ENCODE measurements at regions not wholly inside any gene's neighbourhood (a gene's known extent, or its start where the extent isn't known, plus 50 kb on each side); places are given as distances from the start of the nearest gene placed in this dataset.
"Not testable (repeated sequence)": the region's sequence is repeated elsewhere in the genome, so short reads cannot be mapped to it uniquely, and the experiment has no call there.

GRCh38 chr10:117748058-117748457 lies 205.5 kb downstream of the EMX2 start:
- no peak for DNase-seq (ENCODE audit: low spot score)

- no peak for DNase-seq (ENCODE audit: low spot score)
Measured at GRCh38 chr10:117750616-117751015, 208.1 kb downstream of the EMX2 start.

GRCh38 chr10:117751259-117751658 lies 208.7 kb downstream of the EMX2 start:
- DNase-seq (ENCODE audit: low spot score) = no peak

GRCh38 chr10:117752103-117752502 lies 209.6 kb downstream of the EMX2 start:
- no peak for DNase-seq (ENCODE audit: low spot score)

GRCh38 chr10:117754770-117755658 lies 212.5 kb downstream of the EMX2 start:
- DNase-seq (ENCODE audit: low spot score) = no peak

- DNase-seq (ENCODE audit: low spot score) = no peak
Measured at GRCh38 chr10:117755659-117756014, 213.1 kb downstream of the EMX2 start.

- DNase-seq (ENCODE audit: low spot score) = no peak
Measured at GRCh38 chr10:117757086-117757720, 214.7 kb downstream of the EMX2 start.

- no peak for DNase-seq (ENCODE audit: low spot score)
Measured at GRCh38 chr10:117759266-117759665, 216.7 kb downstream of the EMX2 start.

- DNase-seq (ENCODE audit: low spot score) = no peak
Measured at GRCh38 chr10:117761695-117762094, 219.1 kb downstream of the EMX2 start.

- no peak for DNase-seq (ENCODE audit: low spot score)
Measured at GRCh38 chr10:117762126-117762818, 219.7 kb downstream of the EMX2 start.

- no peak for DNase-seq (ENCODE audit: low spot score)
Measured at GRCh38 chr10:117762819-117763172, 220.2 kb downstream of the EMX2 start.

GRCh38 chr10:117763528-117763927 lies 221.0 kb downstream of the EMX2 start:
- no peak for DNase-seq (ENCODE audit: low spot score)

- no peak for DNase-seq (ENCODE audit: low spot score)
Measured at GRCh38 chr10:117768333-117769042, 225.9 kb downstream of the EMX2 start.

- DNase-seq (ENCODE audit: low spot score) = no peak
Measured at GRCh38 chr10:117775526-117775925, 233.0 kb downstream of the EMX2 start.

GRCh38 chr10:117777222-117777621 lies 234.7 kb downstream of the EMX2 start:
- not testable (repeated sequence) for DNase-seq (ENCODE audit: low spot score)

GRCh38 chr10:117778241-117778640 lies 235.7 kb downstream of the EMX2 start:
- DNase-seq (ENCODE audit: low spot score) = no peak

GRCh38 chr10:117780411-117780810 lies 237.9 kb downstream of the EMX2 start:
- DNase-seq (ENCODE audit: low spot score) = no peak

- no peak for DNase-seq (ENCODE audit: low spot score)
Measured at GRCh38 chr10:117781216-117781831, 238.8 kb downstream of the EMX2 start.

- no peak for DNase-seq (ENCODE audit: low spot score)
Measured at GRCh38 chr10:117782276-117782675, 239.7 kb downstream of the EMX2 start.

- DNase-seq (ENCODE audit: low spot score) = no peak
Measured at GRCh38 chr10:117783698-117784395, 241.3 kb downstream of the EMX2 start.

GRCh38 chr10:117784776-117785175 lies 242.2 kb downstream of the EMX2 start:
- DNase-seq (ENCODE audit: low spot score) = no peak
